ENCODE measurements at regions not wholly inside any gene's neighbourhood (a gene's known extent, or its start where the extent isn't known, plus 50 kb on each side); places are given as distances from the start of the nearest gene placed in this dataset.

DNA sequence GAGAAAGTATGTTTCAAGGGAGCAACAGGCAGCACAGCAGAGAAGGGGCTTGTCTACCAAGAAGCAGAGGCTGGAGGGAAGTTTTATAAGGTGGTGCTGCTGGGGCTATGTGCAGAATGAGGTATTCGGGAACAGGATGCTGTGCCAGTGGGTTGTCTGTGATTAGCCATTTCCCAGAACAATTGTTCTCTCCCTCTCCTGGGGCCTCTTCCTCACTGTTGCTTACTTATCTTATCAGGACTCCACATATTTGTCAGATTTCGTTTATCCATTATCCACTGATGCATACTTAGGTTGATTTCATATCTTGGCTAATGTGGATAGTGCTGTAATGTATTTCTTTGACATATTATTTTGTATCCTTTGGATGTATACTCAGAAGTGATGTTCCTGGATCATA, 195.1 kb upstream of the RTL1 start:
- TF ChIP-seq, protein P1, sequence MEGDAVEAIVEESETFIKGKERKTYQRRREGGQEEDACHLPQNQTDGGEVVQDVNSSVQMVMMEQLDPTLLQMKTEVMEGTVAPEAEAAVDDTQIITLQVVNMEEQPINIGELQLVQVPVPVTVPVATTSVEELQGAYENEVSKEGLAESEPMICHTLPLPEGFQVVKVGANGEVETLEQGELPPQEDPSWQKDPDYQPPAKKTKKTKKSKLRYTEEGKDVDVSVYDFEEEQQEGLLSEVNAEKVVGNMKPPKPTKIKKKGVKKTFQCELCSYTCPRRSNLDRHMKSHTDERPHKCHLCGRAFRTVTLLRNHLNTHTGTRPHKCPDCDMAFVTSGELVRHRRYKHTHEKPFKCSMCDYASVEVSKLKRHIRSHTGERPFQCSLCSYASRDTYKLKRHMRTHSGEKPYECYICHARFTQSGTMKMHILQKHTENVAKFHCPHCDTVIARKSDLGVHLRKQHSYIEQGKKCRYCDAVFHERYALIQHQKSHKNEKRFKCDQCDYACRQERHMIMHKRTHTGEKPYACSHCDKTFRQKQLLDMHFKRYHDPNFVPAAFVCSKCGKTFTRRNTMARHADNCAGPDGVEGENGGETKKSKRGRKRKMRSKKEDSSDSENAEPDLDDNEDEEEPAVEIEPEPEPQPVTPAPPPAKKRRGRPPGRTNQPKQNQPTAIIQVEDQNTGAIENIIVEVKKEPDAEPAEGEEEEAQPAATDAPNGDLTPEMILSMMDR (IDR thresholded peaks at IDR 0.05), result no peak
- TF ChIP-seq POLR2AphosphoS5 (IDR thresholded peaks at IDR 0.05; ENCODE audit: low read depth, low read length) (no peak), SIN3A (IDR thresholded peaks at IDR 0.05; ENCODE audit: borderline replicate concordance, insufficient read depth, low read depth, low read length) (no peak)
- TF ChIP-seq, protein P2, sequence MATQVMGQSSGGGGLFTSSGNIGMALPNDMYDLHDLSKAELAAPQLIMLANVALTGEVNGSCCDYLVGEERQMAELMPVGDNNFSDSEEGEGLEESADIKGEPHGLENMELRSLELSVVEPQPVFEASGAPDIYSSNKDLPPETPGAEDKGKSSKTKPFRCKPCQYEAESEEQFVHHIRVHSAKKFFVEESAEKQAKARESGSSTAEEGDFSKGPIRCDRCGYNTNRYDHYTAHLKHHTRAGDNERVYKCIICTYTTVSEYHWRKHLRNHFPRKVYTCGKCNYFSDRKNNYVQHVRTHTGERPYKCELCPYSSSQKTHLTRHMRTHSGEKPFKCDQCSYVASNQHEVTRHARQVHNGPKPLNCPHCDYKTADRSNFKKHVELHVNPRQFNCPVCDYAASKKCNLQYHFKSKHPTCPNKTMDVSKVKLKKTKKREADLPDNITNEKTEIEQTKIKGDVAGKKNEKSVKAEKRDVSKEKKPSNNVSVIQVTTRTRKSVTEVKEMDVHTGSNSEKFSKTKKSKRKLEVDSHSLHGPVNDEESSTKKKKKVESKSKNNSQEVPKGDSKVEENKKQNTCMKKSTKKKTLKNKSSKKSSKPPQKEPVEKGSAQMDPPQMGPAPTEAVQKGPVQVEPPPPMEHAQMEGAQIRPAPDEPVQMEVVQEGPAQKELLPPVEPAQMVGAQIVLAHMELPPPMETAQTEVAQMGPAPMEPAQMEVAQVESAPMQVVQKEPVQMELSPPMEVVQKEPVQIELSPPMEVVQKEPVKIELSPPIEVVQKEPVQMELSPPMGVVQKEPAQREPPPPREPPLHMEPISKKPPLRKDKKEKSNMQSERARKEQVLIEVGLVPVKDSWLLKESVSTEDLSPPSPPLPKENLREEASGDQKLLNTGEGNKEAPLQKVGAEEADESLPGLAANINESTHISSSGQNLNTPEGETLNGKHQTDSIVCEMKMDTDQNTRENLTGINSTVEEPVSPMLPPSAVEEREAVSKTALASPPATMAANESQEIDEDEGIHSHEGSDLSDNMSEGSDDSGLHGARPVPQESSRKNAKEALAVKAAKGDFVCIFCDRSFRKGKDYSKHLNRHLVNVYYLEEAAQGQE (IDR thresholded peaks at IDR 0.05; ENCODE audit: insufficient read depth in 1 of 2, low read depth in 2 of 2, low read length in 1 of 2), result no peak

Data from Panc1 (cell line).